ENCODE measurements at regions not wholly inside any gene's neighbourhood (a gene's known extent, or its start where the extent isn't known, plus 50 kb on each side); places are given as distances from the start of the nearest gene placed in this dataset.
A peak's percentile ranks its signal among the peaks of the same experiment; 100 is the strongest.

GRCh38 chr4:181550381-181550780 lies 692.8 kb upstream of the TENM3 start:
- H4K5ac ChIP-seq (ENCODE audit: low read length): no peak overlapping the region
- H2AK5ac ChIP-seq (ENCODE audit: low read length): no peak overlapping the region
- no peaks in the 10 kb centered on the region for H3K27me3 ChIP-seq (ENCODE audit: insufficient read depth, low read length, poor library complexity)
- no peak for DNase-seq
- H3K56ac ChIP-seq (ENCODE audit: low read length): no peak overlapping the region
- no peak overlapping the region for H4K8ac ChIP-seq (ENCODE audit: low read depth, low read length)
- H2BK120ac ChIP-seq (ENCODE audit: low read depth, low read length): no peak overlapping the region
- H3K79me2 ChIP-seq (ENCODE audit: control insufficient read depth, insufficient read depth, low read length): no peaks in the 10 kb centered on the region
- H3K4me2 ChIP-seq (ENCODE audit: low read length): no peak overlapping the region
- no peak overlapping the region for H3K23ac ChIP-seq (ENCODE audit: low read length)
- H3K27ac ChIP-seq (ENCODE audit: low read depth, low read length): no peak overlapping the region
- H3K4me1 ChIP-seq (ENCODE audit: control insufficient read depth, low read depth, low read length): no peaks in the 10 kb centered on the region
- no peak overlapping the region for H3K4ac ChIP-seq (ENCODE audit: low read depth, low read length)
- H3K36me3 ChIP-seq (ENCODE audit: control insufficient read depth, insufficient read depth, low read length): no peaks in the 10 kb centered on the region
- no peak overlapping the region for H3K4me3 ChIP-seq (ENCODE audit: low read length)
- no peaks in the 10 kb centered on the region for H3K79me1 ChIP-seq (ENCODE audit: low read length)
- H2BK15ac ChIP-seq (replicated peaks; ENCODE audit: low read depth): no peak overlapping the region
- no peak overlapping the region for H3K9ac ChIP-seq (ENCODE audit: low read length)
- no CpG with 5 or more reads among the region's 1 CpG for WGBS (ENCODE audit: extremely low coverage, insufficient coverage, low lambda C conversion rate)
- no peak overlapping the region for H3K18ac ChIP-seq (ENCODE audit: low read length)
- H2BK5ac ChIP-seq (ENCODE audit: low read length): no peak overlapping the region

- Histone ChIP-seq H3K23ac (ENCODE audit: low read length) (no peak overlapping the region), H3K18ac (ENCODE audit: low read length) (no peak overlapping the region), H3K56ac (ENCODE audit: low read length) (no peak overlapping the region), H3K4me2 (ENCODE audit: low read length) (no peak overlapping the region), H3K4me3 (ENCODE audit: low read length) (no peak overlapping the region), H2BK120ac (ENCODE audit: low read depth, low read length) (no peak overlapping the region), H2BK15ac (replicated peaks; ENCODE audit: low read depth) (no peak overlapping the region), H3K27me3 (ENCODE audit: insufficient read depth, low read length, poor library complexity) (no peaks in the 10 kb centered on the region), H3K4me1 (ENCODE audit: control insufficient read depth, low read depth, low read length) (no peaks in the 10 kb centered on the region), H2BK5ac (ENCODE audit: low read length) (no peak overlapping the region), H3K4ac (ENCODE audit: low read depth, low read length) (no peak overlapping the region), H3K79me2 (ENCODE audit: control insufficient read depth, insufficient read depth, low read length) (no peaks in the 10 kb centered on the region), H3K9ac (ENCODE audit: low read length) (no peak overlapping the region), H4K8ac (ENCODE audit: low read depth, low read length) (no peak overlapping the region), H3K36me3 (ENCODE audit: control insufficient read depth, insufficient read depth, low read length) (no peaks in the 10 kb centered on the region), H3K79me1 (ENCODE audit: low read length) (no peaks in the 10 kb centered on the region), H4K5ac (ENCODE audit: low read length) (no peak overlapping the region), H2AK5ac (ENCODE audit: low read length) (no peak overlapping the region), H3K27ac (ENCODE audit: low read depth, low read length) (no peak overlapping the region)
- WGBS (ENCODE audit: extremely low coverage, insufficient coverage, low lambda C conversion rate): no CpG with 5 or more reads among the region's 4 CpGs
- DNase-seq: no peak
Measured at GRCh38 chr4:181559637-181560036, 683.6 kb upstream of the TENM3 start.

- H3K79me1 ChIP-seq (ENCODE audit: low read length): no peaks in the 10 kb centered on the region
- no peak overlapping the region for H3K23ac ChIP-seq (ENCODE audit: low read length)
- no peak overlapping the region for H4K5ac ChIP-seq (ENCODE audit: low read length)
- H3K27me3 ChIP-seq (ENCODE audit: insufficient read depth, low read length, poor library complexity): no peaks in the 10 kb centered on the region
- H3K4me3 ChIP-seq (ENCODE audit: low read length): no peak overlapping the region
- H3K4ac ChIP-seq (ENCODE audit: low read depth, low read length): no peak overlapping the region
- no peak overlapping the region for H3K56ac ChIP-seq (ENCODE audit: low read length)
- no peak overlapping the region for H2BK5ac ChIP-seq (ENCODE audit: low read length)
- H3K4me1 ChIP-seq (ENCODE audit: control insufficient read depth, low read depth, low read length): no peaks in the 10 kb centered on the region
- no peak overlapping the region for H4K8ac ChIP-seq (ENCODE audit: low read depth, low read length)
- no peaks in the 10 kb centered on the region for H3K36me3 ChIP-seq (ENCODE audit: control insufficient read depth, insufficient read depth, low read length)
- no peaks in the 10 kb centered on the region for H3K79me2 ChIP-seq (ENCODE audit: control insufficient read depth, insufficient read depth, low read length)
- H3K9ac ChIP-seq (ENCODE audit: low read length): no peak overlapping the region
- H3K27ac ChIP-seq (ENCODE audit: low read depth, low read length): no peak overlapping the region
- no CpG with 5 or more reads among the region's 2 CpGs for WGBS (ENCODE audit: extremely low coverage, insufficient coverage, low lambda C conversion rate)
- H2BK15ac ChIP-seq (replicated peaks; ENCODE audit: low read depth): no peak overlapping the region
- H3K18ac ChIP-seq (ENCODE audit: low read length): no peak overlapping the region
- H2BK120ac ChIP-seq (ENCODE audit: low read depth, low read length): no peak overlapping the region
- DNase-seq: no peak
- no peak overlapping the region for H3K4me2 ChIP-seq (ENCODE audit: low read length)
- no peak overlapping the region for H2AK5ac ChIP-seq (ENCODE audit: low read length)
Measured at GRCh38 chr4:181562399-181562798, 680.8 kb upstream of the TENM3 start.

GRCh38 chr4:181564625-181565024 lies 678.6 kb upstream of the TENM3 start:
- Histone ChIP-seq H3K79me1 (ENCODE audit: low read length) (no peaks in the 10 kb centered on the region), H3K27me3 (ENCODE audit: insufficient read depth, low read length, poor library complexity) (no peaks in the 10 kb centered on the region), H3K9ac (ENCODE audit: low read length) (no peak overlapping the region), H2AK5ac (ENCODE audit: low read length) (no peak overlapping the region), H2BK120ac (ENCODE audit: low read depth, low read length) (no peak overlapping the region), H3K23ac (ENCODE audit: low read length) (no peak overlapping the region), H3K4ac (ENCODE audit: low read depth, low read length) (no peak overlapping the region), H3K18ac (ENCODE audit: low read length) (no peak overlapping the region), H3K4me1 (ENCODE audit: control insufficient read depth, low read depth, low read length) (no peaks in the 10 kb centered on the region), H3K79me2 (ENCODE audit: control insufficient read depth, insufficient read depth, low read length) (no peaks in the 10 kb centered on the region), H2BK15ac (replicated peaks; ENCODE audit: low read depth) (no peak overlapping the region), H4K8ac (ENCODE audit: low read depth, low read length) (no peak overlapping the region), H3K27ac (ENCODE audit: low read depth, low read length) (no peak overlapping the region), H2BK5ac (ENCODE audit: low read length) (no peak overlapping the region), H4K5ac (ENCODE audit: low read length) (no peak overlapping the region), H3K4me2 (ENCODE audit: low read length) (no peak overlapping the region), H3K4me3 (ENCODE audit: low read length) (no peak overlapping the region), H3K36me3 (ENCODE audit: control insufficient read depth, insufficient read depth, low read length) (no peaks in the 10 kb centered on the region), H3K56ac (ENCODE audit: low read length) (no peak overlapping the region)
- WGBS (ENCODE audit: extremely low coverage, insufficient coverage, low lambda C conversion rate): no CpG with 5 or more reads among the region's 6 CpGs
- DNase-seq: no peak

- Histone ChIP-seq H3K4ac (ENCODE audit: low read depth, low read length) (no peak overlapping the region), H3K56ac (ENCODE audit: low read length) (no peak overlapping the region), H3K79me2 (ENCODE audit: control insufficient read depth, insufficient read depth, low read length) (no peaks in the 10 kb centered on the region), H3K9ac (ENCODE audit: low read length) (no peak overlapping the region), H2BK15ac (replicated peaks; ENCODE audit: low read depth) (no peak overlapping the region), H2AK5ac (ENCODE audit: low read length) (no peak overlapping the region), H2BK5ac (ENCODE audit: low read length) (no peak overlapping the region), H3K79me1 (ENCODE audit: low read length) (no peaks in the 10 kb centered on the region), H3K23ac (ENCODE audit: low read length) (no peak overlapping the region), H3K27me3 (ENCODE audit: insufficient read depth, low read length, poor library complexity) (no peaks in the 10 kb centered on the region), H3K4me3 (ENCODE audit: low read length) (no peak overlapping the region), H3K18ac (ENCODE audit: low read length) (no peak overlapping the region), H3K4me1 (ENCODE audit: control insufficient read depth, low read depth, low read length) (no peaks in the 10 kb centered on the region), H3K36me3 (ENCODE audit: control insufficient read depth, insufficient read depth, low read length) (no peaks in the 10 kb centered on the region), H3K27ac (ENCODE audit: low read depth, low read length) (no peak overlapping the region), H3K4me2 (ENCODE audit: low read length) (no peak overlapping the region), H2BK120ac (ENCODE audit: low read depth, low read length) (no peak overlapping the region), H4K8ac (ENCODE audit: low read depth, low read length) (no peak overlapping the region), H4K5ac (ENCODE audit: low read length) (no peak overlapping the region)
- DNase-seq: no peak
- WGBS (ENCODE audit: extremely low coverage, insufficient coverage, low lambda C conversion rate): no CpG with 5 or more reads among the region's 7 CpGs
Measured at GRCh38 chr4:181566490-181566889, 676.7 kb upstream of the TENM3 start.

- no peaks in the 10 kb centered on the region for H3K4me1 ChIP-seq (ENCODE audit: control insufficient read depth, low read depth, low read length)
- no peak overlapping the region for H2BK120ac ChIP-seq (ENCODE audit: low read depth, low read length)
- no peak overlapping the region for H2AK5ac ChIP-seq (ENCODE audit: low read length)
- no peak overlapping the region for H2BK15ac ChIP-seq (replicated peaks; ENCODE audit: low read depth)
- no peaks in the 10 kb centered on the region for H3K36me3 ChIP-seq (ENCODE audit: control insufficient read depth, insufficient read depth, low read length)
- H3K27me3 ChIP-seq (ENCODE audit: insufficient read depth, low read length, poor library complexity): no peaks in the 10 kb centered on the region
- no peak overlapping the region for H3K56ac ChIP-seq (ENCODE audit: low read length)
- no peak overlapping the region for H3K4me3 ChIP-seq (ENCODE audit: low read length)
- no peak overlapping the region for H4K5ac ChIP-seq (ENCODE audit: low read length)
- H3K79me2 ChIP-seq (ENCODE audit: control insufficient read depth, insufficient read depth, low read length): no peaks in the 10 kb centered on the region
- H3K27ac ChIP-seq (ENCODE audit: low read depth, low read length): no peak overlapping the region
- H3K9ac ChIP-seq (ENCODE audit: low read length): no peak overlapping the region
- H3K79me1 ChIP-seq (ENCODE audit: low read length): no peaks in the 10 kb centered on the region
- H2BK5ac ChIP-seq (ENCODE audit: low read length): no peak overlapping the region
- H3K4me2 ChIP-seq (ENCODE audit: low read length): no peak overlapping the region
- H3K23ac ChIP-seq (ENCODE audit: low read length): no peak overlapping the region
- WGBS (ENCODE audit: extremely low coverage, insufficient coverage, low lambda C conversion rate): no CpG with 5 or more reads among the region's 2 CpGs
- H4K8ac ChIP-seq (ENCODE audit: low read depth, low read length): no peak overlapping the region
- H3K4ac ChIP-seq (ENCODE audit: low read depth, low read length): no peak overlapping the region
- DNase-seq: peak; percentile 66
- no peak overlapping the region for H3K18ac ChIP-seq (ENCODE audit: low read length)
Measured at GRCh38 chr4:181569553-181569952, 673.6 kb upstream of the TENM3 start.

All from mesendoderm (in vitro differentiated cells).